ENCODE measurements at regions not wholly inside any gene's neighbourhood (a gene's known extent, or its start where the extent isn't known, plus 50 kb on each side); places are given as distances from the start of the nearest gene placed in this dataset.

DNA sequence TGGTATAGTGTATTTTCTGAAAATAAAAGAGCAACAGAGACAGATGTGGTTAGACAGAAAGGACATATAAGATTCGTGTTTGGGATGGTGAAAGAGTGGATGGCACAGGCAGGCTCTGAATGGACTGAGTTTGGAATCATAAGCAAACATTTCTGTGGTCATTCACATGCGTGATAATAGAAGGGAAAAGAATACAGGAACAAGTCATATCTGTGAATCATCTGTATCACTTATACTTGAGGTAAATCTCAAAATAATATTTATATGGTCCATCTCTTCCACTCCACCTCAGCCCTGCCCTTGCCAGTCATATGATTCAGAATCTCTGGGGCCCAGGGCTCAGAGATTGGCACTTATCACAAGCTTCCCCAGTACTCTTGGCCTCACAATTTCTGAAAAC is 535.1 kb downstream of the BCKDHB start:
- H3K27me3 ChIP-seq (ENCODE audit: control insufficient read depth in 4 of 4, insufficient read depth in 4 of 4, low read length in 3 of 4) = no peaks in the 10 kb centered on the region
- H3K9ac ChIP-seq (ENCODE audit: low read depth in 1 of 2, low read length in 2 of 2) = no peak overlapping the region
- no peaks in the 10 kb centered on the region for H3K36me3 ChIP-seq (ENCODE audit: control insufficient read depth in 4 of 4, insufficient read depth in 3 of 4, low read depth in 1 of 4, low read length in 3 of 4)
- TF ChIP-seq, protein P1, sequence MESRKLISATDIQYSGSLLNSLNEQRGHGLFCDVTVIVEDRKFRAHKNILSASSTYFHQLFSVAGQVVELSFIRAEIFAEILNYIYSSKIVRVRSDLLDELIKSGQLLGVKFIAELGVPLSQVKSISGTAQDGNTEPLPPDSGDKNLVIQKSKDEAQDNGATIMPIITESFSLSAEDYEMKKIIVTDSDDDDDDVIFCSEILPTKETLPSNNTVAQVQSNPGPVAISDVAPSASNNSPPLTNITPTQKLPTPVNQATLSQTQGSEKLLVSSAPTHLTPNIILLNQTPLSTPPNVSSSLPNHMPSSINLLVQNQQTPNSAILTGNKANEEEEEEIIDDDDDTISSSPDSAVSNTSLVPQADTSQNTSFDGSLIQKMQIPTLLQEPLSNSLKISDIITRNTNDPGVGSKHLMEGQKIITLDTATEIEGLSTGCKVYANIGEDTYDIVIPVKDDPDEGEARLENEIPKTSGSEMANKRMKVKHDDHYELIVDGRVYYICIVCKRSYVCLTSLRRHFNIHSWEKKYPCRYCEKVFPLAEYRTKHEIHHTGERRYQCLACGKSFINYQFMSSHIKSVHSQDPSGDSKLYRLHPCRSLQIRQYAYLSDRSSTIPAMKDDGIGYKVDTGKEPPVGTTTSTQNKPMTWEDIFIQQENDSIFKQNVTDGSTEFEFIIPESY (IDR thresholded peaks at IDR 0.05) = no peak
- TF ChIP-seq, protein P2, sequence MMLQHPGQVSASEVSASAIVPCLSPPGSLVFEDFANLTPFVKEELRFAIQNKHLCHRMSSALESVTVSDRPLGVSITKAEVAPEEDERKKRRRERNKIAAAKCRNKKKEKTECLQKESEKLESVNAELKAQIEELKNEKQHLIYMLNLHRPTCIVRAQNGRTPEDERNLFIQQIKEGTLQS (IDR thresholded peaks at IDR 0.05) = no peak
- no peak for TF ChIP-seq NR2F2 (IDR thresholded peaks at IDR 0.05)
- no peak for TF ChIP-seq RXRA (IDR thresholded peaks at IDR 0.05)
- TF ChIP-seq TAF1 (conservative IDR thresholded peaks at IDR 0.05) = no peak
- TF ChIP-seq YY1 (IDR thresholded peaks at IDR 0.05) = no peak
- TF ChIP-seq, protein P3, sequence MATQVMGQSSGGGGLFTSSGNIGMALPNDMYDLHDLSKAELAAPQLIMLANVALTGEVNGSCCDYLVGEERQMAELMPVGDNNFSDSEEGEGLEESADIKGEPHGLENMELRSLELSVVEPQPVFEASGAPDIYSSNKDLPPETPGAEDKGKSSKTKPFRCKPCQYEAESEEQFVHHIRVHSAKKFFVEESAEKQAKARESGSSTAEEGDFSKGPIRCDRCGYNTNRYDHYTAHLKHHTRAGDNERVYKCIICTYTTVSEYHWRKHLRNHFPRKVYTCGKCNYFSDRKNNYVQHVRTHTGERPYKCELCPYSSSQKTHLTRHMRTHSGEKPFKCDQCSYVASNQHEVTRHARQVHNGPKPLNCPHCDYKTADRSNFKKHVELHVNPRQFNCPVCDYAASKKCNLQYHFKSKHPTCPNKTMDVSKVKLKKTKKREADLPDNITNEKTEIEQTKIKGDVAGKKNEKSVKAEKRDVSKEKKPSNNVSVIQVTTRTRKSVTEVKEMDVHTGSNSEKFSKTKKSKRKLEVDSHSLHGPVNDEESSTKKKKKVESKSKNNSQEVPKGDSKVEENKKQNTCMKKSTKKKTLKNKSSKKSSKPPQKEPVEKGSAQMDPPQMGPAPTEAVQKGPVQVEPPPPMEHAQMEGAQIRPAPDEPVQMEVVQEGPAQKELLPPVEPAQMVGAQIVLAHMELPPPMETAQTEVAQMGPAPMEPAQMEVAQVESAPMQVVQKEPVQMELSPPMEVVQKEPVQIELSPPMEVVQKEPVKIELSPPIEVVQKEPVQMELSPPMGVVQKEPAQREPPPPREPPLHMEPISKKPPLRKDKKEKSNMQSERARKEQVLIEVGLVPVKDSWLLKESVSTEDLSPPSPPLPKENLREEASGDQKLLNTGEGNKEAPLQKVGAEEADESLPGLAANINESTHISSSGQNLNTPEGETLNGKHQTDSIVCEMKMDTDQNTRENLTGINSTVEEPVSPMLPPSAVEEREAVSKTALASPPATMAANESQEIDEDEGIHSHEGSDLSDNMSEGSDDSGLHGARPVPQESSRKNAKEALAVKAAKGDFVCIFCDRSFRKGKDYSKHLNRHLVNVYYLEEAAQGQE (IDR thresholded peaks at IDR 0.05) = no peak
- TF ChIP-seq HNF4A (conservative IDR thresholded peaks at IDR 0.05) = no peak
- no peak for DNase-seq (ENCODE audit: low spot score)
- no peak overlapping the region for H3K27ac ChIP-seq (ENCODE audit: low read depth in 1 of 2, low read length in 2 of 2)
- H3K9me3 ChIP-seq (ENCODE audit: control insufficient read depth in 4 of 4, low read length in 3 of 4) = no peaks in the 10 kb centered on the region
- H3K4me3 ChIP-seq (ENCODE audit: low read depth in 1 of 3, low read length in 3 of 3) = no peak overlapping the region
- WGBS = 66% methylated on average over 2 of the region's 2 CpGs
- H3K4me1 ChIP-seq (ENCODE audit: control insufficient read depth in 4 of 4, insufficient read depth in 4 of 4, low read length in 3 of 4) = no peaks in the 10 kb centered on the region

DNA sequence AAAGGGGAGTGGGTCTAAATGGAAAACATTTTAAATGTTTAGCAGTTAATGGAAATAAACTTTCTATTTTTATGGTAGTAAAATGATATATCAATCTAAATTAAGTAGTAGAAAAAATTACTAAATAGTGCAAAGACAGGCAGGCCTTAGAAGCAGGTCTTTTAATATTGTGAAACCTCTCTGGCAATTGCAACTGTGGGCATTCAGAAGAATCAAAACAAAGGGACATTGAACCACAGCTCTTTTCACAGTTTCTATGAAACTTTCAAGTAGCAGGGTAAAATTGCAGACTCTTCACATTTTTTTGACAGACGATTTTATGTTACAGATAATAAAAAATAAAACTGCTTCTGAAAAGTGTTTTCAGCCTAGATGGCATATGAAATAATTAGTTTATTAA is 533.7 kb downstream of the BCKDHB start:
- WGBS = 25% methylated on average over 1 of the region's 1 CpG
- H3K36me3 ChIP-seq (ENCODE audit: control insufficient read depth in 4 of 4, insufficient read depth in 3 of 4, low read depth in 1 of 4, low read length in 3 of 4) = no peaks in the 10 kb centered on the region
- no peaks in the 10 kb centered on the region for H3K4me1 ChIP-seq (ENCODE audit: control insufficient read depth in 4 of 4, insufficient read depth in 4 of 4, low read length in 3 of 4)
- no peak overlapping the region for H3K4me3 ChIP-seq (ENCODE audit: low read depth in 1 of 3, low read length in 3 of 3)
- no peak overlapping the region for H3K27ac ChIP-seq (ENCODE audit: low read depth in 1 of 2, low read length in 2 of 2)
- TF ChIP-seq NR2F2 (IDR thresholded peaks at IDR 0.05) = no peak
- TF ChIP-seq, protein P1 (IDR thresholded peaks at IDR 0.05) = no peak
- TF ChIP-seq RXRA (IDR thresholded peaks at IDR 0.05) = no peak
- no peak for TF ChIP-seq GABPA (IDR thresholded peaks at IDR 0.05 in 1 of 2, conservative IDR thresholded peaks at IDR 0.05 in 1 of 2)
- no peak for TF ChIP-seq HNF4A (conservative IDR thresholded peaks at IDR 0.05)
- no peak for TF ChIP-seq TAF1 (conservative IDR thresholded peaks at IDR 0.05)
- no peak for TF ChIP-seq EGR1 (IDR thresholded peaks at IDR 0.05; ENCODE audit: low read depth in 2 of 2)
- TF ChIP-seq YY1 (IDR thresholded peaks at IDR 0.05) = no peak
- TF ChIP-seq HNF4G (IDR thresholded peaks at IDR 0.05) = no peak
- TF ChIP-seq, protein P2 (IDR thresholded peaks at IDR 0.05) = no peak
- TF ChIP-seq JUND (IDR thresholded peaks at IDR 0.05) = no peak
- TF ChIP-seq, protein P3 (IDR thresholded peaks at IDR 0.05) = no peak
- no peak overlapping the region for H3K9ac ChIP-seq (ENCODE audit: low read depth in 1 of 2, low read length in 2 of 2)
- no peaks in the 10 kb centered on the region for H3K9me3 ChIP-seq (ENCODE audit: control insufficient read depth in 4 of 4, low read length in 3 of 4)
- DNase-seq (ENCODE audit: low spot score) = no peak
- H3K27me3 ChIP-seq (ENCODE audit: control insufficient read depth in 4 of 4, insufficient read depth in 4 of 4, low read length in 3 of 4) = no peaks in the 10 kb centered on the region
